HG03342 (cell line): ENCODE measurements at regions not wholly inside any gene's neighbourhood (a gene's known extent, or its start where the extent isn't known, plus 50 kb on each side); places are given as distances from the start of the nearest gene placed in this dataset.

ENCODE experiments used
- ATAC-seq: cut with Tn5 transposase; IDR thresholded peaks from one replicate; pipeline ENCODE4 v1.9.1; 2021; ENCODE audit warnings: mild to moderate bottlenecking, moderate library complexity; ENCODE audit not compliant: unreplicated experiment

GRCh38 chr20:22004946-22005345 is 299.5 kb downstream of the PAX1 start:
- no peak for ATAC-seq

GRCh38 chr20:22003680-22004079 is 298.2 kb downstream of the PAX1 start:
- ATAC-seq = no peak

GRCh38 chr20:22001886-22002285 is 296.4 kb downstream of the PAX1 start:
- no peak for ATAC-seq

- ATAC-seq = no peak
These were observed 290.0 kb downstream of the PAX1 start for GRCh38 chr20:21995461-21995860.

GRCh38 chr20:21994203-21994602 is 288.7 kb downstream of the PAX1 start:
- no peak for ATAC-seq

GRCh38 chr20:21982559-21982958 is 277.1 kb downstream of the PAX1 start:
- ATAC-seq = no peak

GRCh38 chr20:21981597-21982344 is 276.3 kb downstream of the PAX1 start:
- ATAC-seq = no peak

GRCh38 chr20:21981179-21981578 is 275.7 kb downstream of the PAX1 start:
- no peak for ATAC-seq

GRCh38 chr20:21971436-21971835 is 266.0 kb downstream of the PAX1 start:
- no peak for ATAC-seq

GRCh38 chr20:21968486-21968885 is 263.0 kb downstream of the PAX1 start:
- no peak for ATAC-seq

GRCh38 chr20:21967481-21967880 is 262.0 kb downstream of the PAX1 start:
- no peak for ATAC-seq

GRCh38 chr20:21956591-21956990 is 251.1 kb downstream of the PAX1 start:
- no peak for ATAC-seq

GRCh38 chr20:21947406-21947805 is 241.9 kb downstream of the PAX1 start:
- ATAC-seq = no peak

- no peak for ATAC-seq
These were observed 238.8 kb downstream of the PAX1 start for GRCh38 chr20:21944227-21944626.

- ATAC-seq = no peak
These were observed 236.7 kb downstream of the PAX1 start for GRCh38 chr20:21941941-21942805.

- no peak for ATAC-seq
These were observed 231.4 kb downstream of the PAX1 start for GRCh38 chr20:21936720-21937380.

GRCh38 chr20:21936261-21936660 is 230.8 kb downstream of the PAX1 start:
- ATAC-seq = no peak

GRCh38 chr20:21933526-21933925 is 228.1 kb downstream of the PAX1 start:
- ATAC-seq = no peak

- no peak for ATAC-seq
These were observed 215.8 kb downstream of the PAX1 start for GRCh38 chr20:21921251-21921650.

GRCh38 chr20:21920211-21920610 is 214.7 kb downstream of the PAX1 start:
- ATAC-seq = no peak

GRCh38 chr20:21918398-21918797 is 212.9 kb downstream of the PAX1 start:
- ATAC-seq = no peak

GRCh38 chr20:21902391-21902790 is 196.9 kb downstream of the PAX1 start:
- no peak for ATAC-seq
